Smooth muscle cell (in vitro differentiated cells): ENCODE measurements at regions not wholly inside any gene's neighbourhood (a gene's known extent, or its start where the extent isn't known, plus 50 kb on each side); places are given as distances from the start of the nearest gene placed in this dataset.

Source experiments
- DNase-seq: peaks from one replicate; lab custom pipeline; 2025; ENCODE audit not compliant: unreplicated experiment; lab: John Stamatoyannopoulos, UW
- H2AFZ ChIP-seq: fragments of 200-600 bp; sonication (generic); 2 replicates; pipeline ENCODE4 v1.6.0; 2016; ENCODE audit warnings: antibody characterized with exemption, low read depth, mild to moderate bottlenecking
- H3F3A ChIP-seq: fragments of 200-600 bp; sonication (generic); 2 replicates; pipeline ENCODE4 v1.6.0; 2017; ENCODE audit warnings: antibody characterized with exemption, low read depth
- H3K27ac ChIP-seq: fragments of 200-600 bp; sonication (generic); 2 replicates; pipeline ENCODE4 v1.5.1; 2016; ENCODE audit warnings: low read depth, mild to moderate bottlenecking
- H3K27me3 ChIP-seq: fragments of 200-600 bp; sonication (generic); 2 replicates; pipeline ENCODE4 v1.6.1; 2016; ENCODE audit warnings: low read depth, mild to moderate bottlenecking
- H3K36me3 ChIP-seq: fragments of 200-600 bp; sonication (generic); 2 replicates; pipeline ENCODE4 v1.5.1; 2016; ENCODE audit warnings: low read depth
- H3K4me1 ChIP-seq: fragments of 200-600 bp; sonication (generic); 2 replicates; pipeline ENCODE4 v1.5.1; 2016; ENCODE audit warnings: low read depth
- H3K4me2 ChIP-seq: fragments of 200-600 bp; sonication (generic); 2 replicates; pipeline ENCODE4 v1.6.0; 2016; ENCODE audit warnings: mild to moderate bottlenecking
- H3K4me3 ChIP-seq: fragments of 200-600 bp; sonication (generic); 2 replicates; pipeline ENCODE4 v1.5.1; 2016; ENCODE audit warnings: mild to moderate bottlenecking
- H3K79me2 ChIP-seq: fragments of 200-600 bp; sonication (generic); 2 replicates; pipeline ENCODE4 v1.6.0; 2016; ENCODE audit warnings: low read depth, mild to moderate bottlenecking
- H3K9ac ChIP-seq: fragments of 200-600 bp; sonication (generic); 2 replicates; pipeline ENCODE4 v1.6.0; 2016; ENCODE audit warnings: low read depth
- H3K9me3 ChIP-seq: fragments of 200-600 bp; sonication (generic); replicated peaks from 2 replicates; pipeline ENCODE4 v1.5.1; 2016; ENCODE audit warnings: low read depth
- H4K20me1 ChIP-seq: fragments of 200-600 bp; sonication (generic); 2 replicates; pipeline ENCODE4 v1.6.0; 2016; ENCODE audit warnings: low read depth
- WGBS: methylation state at CpG from one replicate; pipeline ENCODE4 v1.1.7; 2016; ENCODE audit warnings: low lambda C conversion rate; 5-methylcytosine and 5-hydroxymethylcytosine counted together
- TF ChIP-seq, protein P1 (sequence below): fragments of 200-600 bp; sonication (generic); IDR thresholded peaks from 2 replicates; pipeline ENCODE4 v1.5.1; 2017; ENCODE audit warnings: borderline replicate concordance, mild to moderate bottlenecking, antibody characterized with exemption; ENCODE audit not compliant: insufficient read depth, poor library complexity, severe bottlenecking

- WGBS: 65% methylated on average over 1 of the region's 1 CpG
- H2AFZ ChIP-seq: no peak overlapping the region
- H3K27ac ChIP-seq: no peak overlapping the region
- no peak overlapping the region for H3K4me2 ChIP-seq
- no peaks in the 10 kb centered on the region for H4K20me1 ChIP-seq
- no peaks in the 10 kb centered on the region for H3K36me3 ChIP-seq
- H3K4me1 ChIP-seq: no peaks in the 10 kb centered on the region
- no peak overlapping the region for H3K9ac ChIP-seq
- DNase-seq: no peak
- H3F3A ChIP-seq: no peaks in the 10 kb centered on the region
- TF ChIP-seq, protein P1, sequence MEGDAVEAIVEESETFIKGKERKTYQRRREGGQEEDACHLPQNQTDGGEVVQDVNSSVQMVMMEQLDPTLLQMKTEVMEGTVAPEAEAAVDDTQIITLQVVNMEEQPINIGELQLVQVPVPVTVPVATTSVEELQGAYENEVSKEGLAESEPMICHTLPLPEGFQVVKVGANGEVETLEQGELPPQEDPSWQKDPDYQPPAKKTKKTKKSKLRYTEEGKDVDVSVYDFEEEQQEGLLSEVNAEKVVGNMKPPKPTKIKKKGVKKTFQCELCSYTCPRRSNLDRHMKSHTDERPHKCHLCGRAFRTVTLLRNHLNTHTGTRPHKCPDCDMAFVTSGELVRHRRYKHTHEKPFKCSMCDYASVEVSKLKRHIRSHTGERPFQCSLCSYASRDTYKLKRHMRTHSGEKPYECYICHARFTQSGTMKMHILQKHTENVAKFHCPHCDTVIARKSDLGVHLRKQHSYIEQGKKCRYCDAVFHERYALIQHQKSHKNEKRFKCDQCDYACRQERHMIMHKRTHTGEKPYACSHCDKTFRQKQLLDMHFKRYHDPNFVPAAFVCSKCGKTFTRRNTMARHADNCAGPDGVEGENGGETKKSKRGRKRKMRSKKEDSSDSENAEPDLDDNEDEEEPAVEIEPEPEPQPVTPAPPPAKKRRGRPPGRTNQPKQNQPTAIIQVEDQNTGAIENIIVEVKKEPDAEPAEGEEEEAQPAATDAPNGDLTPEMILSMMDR: no peak
- no peaks in the 10 kb centered on the region for H3K79me2 ChIP-seq
- no peak overlapping the region for H3K4me3 ChIP-seq
- H3K27me3 ChIP-seq: no peaks in the 10 kb centered on the region
- no peaks in the 10 kb centered on the region for H3K9me3 ChIP-seq
Observed at GRCh38 chr2:183868707-183869106, 729.6 kb upstream of the ZNF804A start.

GRCh38 chr2:183872131-183872530, 726.2 kb upstream of the ZNF804A start:
- no peak overlapping the region for H3K9ac ChIP-seq
- H2AFZ ChIP-seq: no peak overlapping the region
- no peaks in the 10 kb centered on the region for H3K9me3 ChIP-seq
- H3K27me3 ChIP-seq: no peaks in the 10 kb centered on the region
- TF ChIP-seq, protein P1: no peak
- H3F3A ChIP-seq: no peaks in the 10 kb centered on the region
- H3K4me1 ChIP-seq: no peaks in the 10 kb centered on the region
- H3K4me2 ChIP-seq: no peak overlapping the region
- H3K27ac ChIP-seq: no peak overlapping the region
- no peaks in the 10 kb centered on the region for H3K36me3 ChIP-seq
- no peaks in the 10 kb centered on the region for H3K79me2 ChIP-seq
- no peaks in the 10 kb centered on the region for H4K20me1 ChIP-seq
- no peak for DNase-seq
- no peak overlapping the region for H3K4me3 ChIP-seq

GRCh38 chr2:183881978-183882377, 716.4 kb upstream of the ZNF804A start:
- Histone ChIP-seq H3K9me3 (no peaks in the 10 kb centered on the region), H3K27me3 (no peaks in the 10 kb centered on the region), H2AFZ (no peak overlapping the region), H3K4me2 (no peak overlapping the region), H3K4me3 (no peak overlapping the region), H3K79me2 (no peaks in the 10 kb centered on the region), H3K36me3 (no peaks in the 10 kb centered on the region), H3K9ac (no peak overlapping the region), H3K27ac (no peak overlapping the region), H4K20me1 (no peaks in the 10 kb centered on the region), H3F3A (no peaks in the 10 kb centered on the region), H3K4me1 (no peaks in the 10 kb centered on the region)
- TF ChIP-seq, protein P1: no peak
- WGBS: 95% methylated on average over 1 of the region's 1 CpG
- DNase-seq: no peak

- TF ChIP-seq, protein P1: no peak
- H3K4me2 ChIP-seq: no peak overlapping the region
- 94% methylated on average over 31 of the region's 31 CpGs for WGBS
- no peak overlapping the region for H3K4me3 ChIP-seq
- no peaks in the 10 kb centered on the region for H4K20me1 ChIP-seq
- H3K9me3 ChIP-seq: no peaks in the 10 kb centered on the region
- H2AFZ ChIP-seq: no peak overlapping the region
- H3K79me2 ChIP-seq: no peaks in the 10 kb centered on the region
- H3K36me3 ChIP-seq: no peaks in the 10 kb centered on the region
- H3F3A ChIP-seq: no peaks in the 10 kb centered on the region
- H3K27me3 ChIP-seq: no peaks in the 10 kb centered on the region
- no peak overlapping the region for H3K9ac ChIP-seq
- H3K27ac ChIP-seq: no peak overlapping the region
- no peaks in the 10 kb centered on the region for H3K4me1 ChIP-seq
- no peak for DNase-seq
Observed at GRCh38 chr2:183892315-183892941, 705.9 kb upstream of the ZNF804A start.
